CD1c-positive myeloid dendritic cell (primary cell): ENCODE measurements at regions not wholly inside any gene's neighbourhood (a gene's known extent, or its start where the extent isn't known, plus 50 kb on each side); places are given as distances from the start of the nearest gene placed in this dataset.

Experiments
- DNase-seq: peaks from one replicate; pipeline ENCODE4 v3.0.0-alpha.2; 2016; ENCODE audit errors: extremely low spot score

DNA sequence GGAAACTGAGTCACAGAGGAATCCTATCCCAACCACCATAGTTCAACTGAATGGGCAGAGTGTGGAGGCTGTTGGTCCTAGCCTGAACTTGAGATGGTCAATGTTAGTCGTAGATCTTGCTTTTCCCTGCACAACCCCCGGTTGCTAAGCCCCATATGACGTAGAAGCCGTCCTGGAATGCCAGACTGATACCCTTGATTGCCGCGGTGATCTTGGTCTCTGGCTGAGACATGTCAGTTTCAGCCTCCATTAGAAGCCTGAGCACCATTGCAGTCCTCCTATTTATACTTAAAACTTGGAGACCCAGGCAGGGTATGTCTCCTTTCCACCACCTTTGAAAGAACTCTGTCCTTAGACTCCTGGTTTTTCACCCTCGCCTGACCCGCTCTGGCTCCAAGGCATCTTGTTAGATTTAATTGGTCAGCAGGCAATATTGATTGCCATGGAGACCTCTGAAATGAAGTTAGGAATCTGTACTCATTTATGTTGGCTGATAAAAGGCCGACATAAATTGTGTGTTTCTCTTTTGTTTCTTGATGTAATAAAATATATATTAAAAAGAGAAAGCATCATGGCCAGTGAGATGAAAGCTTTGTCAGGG is 53.4 kb downstream of the RPLP1 start:
- no peak for DNase-seq

DNA sequence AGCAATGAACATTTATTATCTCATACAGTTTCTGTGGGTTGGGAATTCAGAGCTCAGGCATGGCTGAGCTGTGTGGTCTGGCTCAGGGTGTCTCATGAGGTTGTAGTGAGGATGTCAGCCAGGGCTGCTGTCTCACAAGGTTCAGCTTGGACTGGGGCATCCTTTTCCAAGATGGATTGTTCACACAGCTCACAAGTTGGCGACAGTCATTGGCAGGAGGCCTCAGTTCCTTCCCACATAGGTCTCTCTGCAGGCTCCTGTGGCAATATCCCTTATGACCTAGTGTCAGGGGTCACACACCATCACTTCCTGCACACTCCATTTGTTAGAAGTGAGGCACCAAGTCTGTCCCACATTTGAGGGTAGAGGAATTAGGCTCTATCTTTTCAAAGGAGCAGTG is 56.0 kb downstream of the RPLP1 start:
- DNase-seq, result no peak

DNA sequence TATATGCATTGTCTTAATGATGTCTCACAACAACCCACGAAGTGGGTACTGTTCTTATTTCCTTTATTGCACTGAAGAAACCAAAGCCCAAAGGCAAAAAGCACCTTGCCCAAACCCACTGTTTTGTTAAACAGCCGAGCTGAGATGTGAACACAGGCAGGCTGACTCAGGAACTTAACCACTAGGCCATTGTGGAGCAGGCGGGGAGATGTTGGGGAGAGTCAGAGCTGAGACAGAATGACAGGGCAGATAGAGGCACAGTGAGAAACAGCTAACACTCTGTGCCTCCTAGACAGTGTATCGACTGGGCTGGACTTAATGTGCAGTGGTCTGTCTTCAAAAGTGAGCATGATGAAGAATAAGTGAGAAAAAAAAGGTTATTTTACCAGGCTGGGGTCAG is 56.5 kb downstream of the RPLP1 start:
- no peak for DNase-seq

DNA sequence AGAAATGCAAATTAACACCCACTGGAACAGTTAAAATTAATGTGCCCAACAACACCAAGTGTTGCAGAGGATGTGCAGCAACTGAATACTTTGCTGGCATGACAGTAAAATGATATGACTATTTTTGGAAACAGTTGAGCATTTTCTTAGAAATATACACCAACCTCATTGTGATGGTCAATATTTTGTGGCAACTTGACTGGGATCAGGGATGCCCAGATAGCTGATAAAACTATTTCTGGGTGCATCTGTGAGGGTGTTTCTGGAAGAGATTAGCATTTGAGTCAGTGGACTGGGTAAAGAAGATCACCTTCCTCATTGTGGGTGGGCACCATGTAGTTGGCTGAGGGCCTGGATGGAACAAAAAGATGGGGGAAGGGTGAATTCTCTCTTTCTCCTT is 57.9 kb downstream of the RPLP1 start:
- no peak for DNase-seq

DNA sequence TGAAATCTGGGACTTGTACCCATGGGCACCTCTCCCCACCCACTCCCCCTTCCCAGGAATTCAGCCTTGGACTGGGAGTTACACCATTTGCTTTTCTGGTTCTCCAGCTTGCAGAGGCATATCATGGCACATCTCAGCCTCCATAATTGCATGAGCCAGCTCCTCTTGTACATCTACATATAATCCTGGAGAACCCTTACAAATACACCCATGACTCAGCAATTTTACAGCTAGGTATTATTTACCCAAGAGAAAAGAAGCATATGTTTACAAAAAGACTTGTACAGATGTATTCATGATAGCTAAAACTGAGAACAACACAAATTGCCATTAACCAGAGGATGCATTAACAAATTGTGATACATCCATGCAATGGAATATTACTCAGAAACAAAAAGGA is 58.4 kb downstream of the RPLP1 start:
- no peak for DNase-seq

DNA sequence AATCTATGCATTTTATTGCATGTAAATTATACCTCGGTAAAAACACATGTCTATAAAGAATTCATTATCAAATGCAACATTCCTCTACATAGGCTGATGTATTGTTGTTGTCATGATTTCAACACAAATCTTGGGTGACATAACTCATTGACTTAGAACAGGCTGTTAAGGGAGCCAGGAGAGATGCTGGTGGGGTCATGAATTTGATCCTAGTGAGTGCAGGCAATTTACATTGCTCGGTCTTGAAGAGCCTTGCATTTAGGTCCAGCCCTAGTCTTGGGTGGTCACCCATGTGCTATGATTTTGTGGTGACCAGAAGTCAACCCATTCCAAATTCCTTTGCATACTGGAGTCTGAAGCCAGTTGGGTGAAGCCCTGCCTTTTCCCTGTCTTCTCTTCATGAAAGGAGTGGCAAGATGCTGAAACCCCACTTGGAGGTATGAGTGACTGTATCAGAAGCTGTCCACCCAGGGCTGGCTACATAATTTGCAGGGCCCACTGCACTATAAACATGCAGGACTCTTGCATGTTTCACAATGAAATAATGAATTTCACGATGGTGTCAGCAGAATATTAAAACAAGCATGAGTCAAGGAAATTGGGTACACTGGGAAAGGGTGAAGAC is 59.2 kb downstream of the RPLP1 start:
- no peak for DNase-seq

DNA sequence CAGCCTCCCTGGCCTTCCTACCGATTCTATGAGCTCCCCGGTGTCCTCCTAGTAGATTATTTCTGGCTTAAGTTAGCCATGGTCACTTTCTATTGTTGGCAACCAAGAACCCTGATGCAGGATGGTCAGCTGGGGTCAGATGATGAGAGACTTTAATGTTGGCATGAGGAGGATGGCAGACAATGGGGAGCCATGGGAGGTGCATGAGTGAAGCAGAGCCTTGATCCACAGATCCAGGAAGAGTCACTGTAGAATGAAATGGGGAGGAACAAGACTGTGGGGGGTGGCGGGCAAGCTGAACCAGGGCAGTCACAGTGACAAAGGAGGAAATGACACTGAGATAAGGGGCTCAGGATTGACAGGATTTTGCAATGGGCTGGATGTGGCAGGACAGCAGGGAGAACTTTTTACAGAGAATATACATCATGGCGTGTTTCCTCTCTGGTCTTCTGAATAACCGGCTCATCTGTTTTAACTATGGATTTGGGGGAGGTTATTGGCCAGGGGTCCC is 60.9 kb downstream of the RPLP1 start:
- DNase-seq, result peak; percentile 7

DNA sequence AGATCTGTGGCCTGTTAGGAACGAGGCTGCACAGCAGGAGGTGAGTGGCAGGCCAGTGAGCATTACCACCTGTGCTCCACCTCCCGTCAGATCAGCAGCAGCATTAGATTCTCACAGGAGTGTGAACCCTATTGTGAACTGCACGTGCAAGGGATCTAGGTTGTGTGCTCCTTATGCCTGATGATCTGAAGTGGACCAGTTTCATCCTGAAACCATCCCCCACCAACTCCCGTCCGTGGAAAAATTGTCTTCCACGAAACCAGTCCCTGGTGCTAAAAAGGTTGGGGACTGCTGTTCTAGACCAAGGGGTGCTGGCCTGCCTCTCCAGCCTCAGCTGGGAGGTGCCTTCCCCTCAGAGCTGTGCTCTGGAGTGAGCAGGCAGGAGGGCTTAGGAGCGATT is 61.4 kb downstream of the RPLP1 start:
- DNase-seq, result no peak

DNA sequence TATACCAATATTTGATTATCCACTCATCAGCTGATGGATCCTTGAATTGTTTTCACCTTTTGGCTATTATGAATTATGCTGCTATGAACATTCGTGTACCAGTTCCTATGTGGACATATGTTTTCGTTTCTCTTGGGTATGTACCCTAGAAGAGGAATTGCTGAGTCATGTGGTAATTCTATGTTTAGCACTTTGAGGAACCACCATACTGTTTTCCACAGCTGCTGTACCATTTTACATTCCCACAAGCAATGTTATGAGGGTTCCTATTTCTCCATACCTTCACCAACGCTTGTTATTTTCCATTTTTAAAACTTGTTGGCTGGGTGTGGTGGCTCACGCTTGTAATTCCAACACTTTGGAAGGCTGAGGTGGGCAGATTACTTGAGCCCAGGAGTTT is 62.9 kb downstream of the RPLP1 start:
- DNase-seq, result peak; percentile 28

DNA sequence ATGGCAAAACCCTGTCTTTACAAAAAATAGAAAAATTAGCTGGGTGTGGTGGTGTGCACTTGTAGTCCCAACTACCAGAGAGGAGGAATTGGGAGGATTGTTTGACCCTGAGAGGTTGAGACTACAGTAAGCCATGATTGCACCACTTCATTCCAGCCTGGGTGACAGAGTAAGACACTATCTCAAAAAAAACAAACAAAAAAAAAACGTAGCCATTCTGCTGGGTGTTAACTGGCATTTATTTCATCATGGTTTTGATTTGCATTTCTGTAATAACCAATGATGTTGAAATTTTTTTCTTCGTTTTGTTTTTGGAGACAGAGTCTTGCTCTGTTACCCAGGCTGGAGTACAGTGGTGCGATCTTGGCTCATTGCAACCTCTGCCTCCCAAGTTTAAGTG is 63.3 kb downstream of the RPLP1 start:
- no peak for DNase-seq

DNA sequence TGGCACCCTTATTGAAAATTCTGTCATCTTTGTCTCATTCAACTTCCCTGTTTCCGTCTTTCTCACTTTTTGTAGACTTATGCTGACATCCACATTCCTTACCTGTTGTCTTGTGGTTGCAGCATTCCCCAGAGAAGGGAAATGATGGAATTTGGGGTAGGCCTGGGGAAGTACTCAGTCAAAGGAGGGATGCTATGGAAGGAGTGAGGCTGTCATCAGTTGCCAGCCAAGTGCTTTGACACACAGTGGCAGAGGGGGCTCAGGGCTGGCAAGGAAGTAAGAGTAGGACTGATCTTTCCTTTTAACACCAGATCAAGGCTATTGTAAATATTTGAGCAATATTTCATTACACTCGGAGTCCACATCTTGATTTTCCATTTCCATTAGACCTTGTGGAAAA is 64.4 kb downstream of the RPLP1 start:
- DNase-seq, result no peak

DNA sequence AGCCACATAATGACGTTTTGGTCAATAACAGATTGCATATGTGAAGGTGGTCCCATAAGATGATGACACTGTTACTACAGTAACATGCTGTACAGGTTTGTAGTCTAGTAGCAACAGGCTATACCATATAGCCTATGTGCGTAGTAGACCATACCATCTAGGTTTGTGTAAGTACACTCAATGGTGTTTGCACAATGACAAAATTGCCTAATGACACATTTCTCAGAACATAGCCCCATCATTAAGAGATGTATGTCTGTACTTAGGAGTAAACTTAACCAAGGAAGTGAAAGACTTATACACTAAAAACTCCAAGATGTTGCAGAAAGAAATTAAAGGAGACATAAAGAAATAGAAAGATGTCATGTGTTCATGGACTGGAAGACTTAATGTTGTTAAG is 66.2 kb downstream of the RPLP1 start:
- DNase-seq, result no peak

DNA sequence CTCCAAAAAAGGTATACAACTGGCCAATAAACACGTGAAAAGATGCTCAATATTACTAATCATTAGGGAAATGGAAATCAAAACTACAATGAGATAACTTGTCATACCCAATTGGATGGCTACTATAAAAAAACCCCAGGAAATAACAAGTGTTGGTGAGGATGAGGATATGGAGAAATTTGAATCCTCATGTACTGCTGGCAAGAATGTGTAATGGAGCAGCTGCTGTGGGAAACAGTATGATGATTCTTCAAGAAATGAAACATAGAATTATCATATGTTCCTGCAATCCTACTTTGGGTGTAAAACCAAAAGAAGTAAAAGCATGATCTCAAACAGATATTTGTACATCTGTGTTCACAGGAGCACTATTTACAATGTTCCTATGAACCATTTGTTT is 67.4 kb downstream of the RPLP1 start:
- DNase-seq, result no peak

DNA sequence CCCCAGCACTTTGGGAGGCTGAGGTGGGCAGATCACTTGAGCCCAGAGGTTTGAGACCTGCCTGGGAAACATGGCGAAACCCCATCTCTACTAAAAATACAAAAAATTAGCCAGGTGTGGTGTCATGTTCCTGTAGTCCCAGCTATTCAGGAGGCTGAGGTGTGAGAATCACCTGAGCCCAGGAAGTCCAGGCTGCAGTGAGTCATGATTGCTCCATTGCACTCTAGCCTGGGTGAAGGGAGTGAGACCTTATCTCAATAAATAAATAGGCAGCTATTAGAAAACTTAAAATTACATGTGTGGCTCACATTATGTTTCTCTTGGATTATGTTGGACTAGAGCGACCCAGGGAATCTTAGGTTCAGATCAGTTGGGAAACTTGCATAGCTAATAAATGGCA is 69.7 kb downstream of the RPLP1 start:
- no peak for DNase-seq

DNA sequence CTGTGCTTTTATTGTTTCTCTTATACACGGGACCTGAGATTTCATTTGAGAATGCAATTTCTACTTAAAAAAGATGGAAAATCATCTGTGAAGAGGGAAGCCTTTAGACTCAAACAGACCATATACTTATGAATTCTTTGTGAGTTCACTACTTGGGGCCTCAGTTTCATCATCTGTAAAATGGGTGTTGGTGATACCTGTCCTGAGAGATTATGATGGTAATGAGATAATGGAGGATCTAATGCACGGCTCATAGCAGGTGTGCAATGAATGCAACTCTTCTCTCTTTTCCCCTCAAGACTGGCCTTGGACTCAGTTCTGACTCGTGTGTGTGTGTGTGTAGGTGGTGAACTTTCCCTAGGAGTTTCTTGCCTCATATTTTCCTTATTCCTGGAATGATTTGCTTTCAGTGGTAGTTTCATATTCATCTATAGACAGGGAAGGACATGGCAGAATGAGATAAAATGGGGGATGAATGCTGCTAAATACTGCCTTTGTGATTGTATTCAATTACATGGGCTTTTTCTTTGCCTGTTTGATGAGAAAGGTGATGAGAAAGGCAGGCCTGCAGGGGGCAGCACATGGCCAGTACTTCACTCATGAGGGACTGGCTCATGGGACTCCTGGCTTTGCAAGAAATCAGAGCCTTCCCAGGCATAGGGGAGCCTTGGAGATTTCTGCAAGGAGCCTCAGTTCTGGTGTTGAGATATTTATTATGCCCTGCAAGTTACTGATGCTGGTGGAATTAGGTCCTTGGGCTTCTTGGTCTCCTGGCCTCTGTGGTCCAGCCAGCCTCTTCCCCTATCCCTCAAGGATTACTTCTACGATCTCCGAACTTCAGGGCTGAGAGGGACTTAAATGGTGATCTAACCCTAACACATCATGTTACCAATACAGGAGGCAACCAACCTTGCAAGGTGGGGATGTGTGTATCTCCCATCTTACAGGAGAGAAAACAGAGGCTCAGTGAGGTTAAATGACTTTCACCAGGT is 70.7 kb downstream of the RPLP1 start:
- peak; percentile 65 for DNase-seq

DNA sequence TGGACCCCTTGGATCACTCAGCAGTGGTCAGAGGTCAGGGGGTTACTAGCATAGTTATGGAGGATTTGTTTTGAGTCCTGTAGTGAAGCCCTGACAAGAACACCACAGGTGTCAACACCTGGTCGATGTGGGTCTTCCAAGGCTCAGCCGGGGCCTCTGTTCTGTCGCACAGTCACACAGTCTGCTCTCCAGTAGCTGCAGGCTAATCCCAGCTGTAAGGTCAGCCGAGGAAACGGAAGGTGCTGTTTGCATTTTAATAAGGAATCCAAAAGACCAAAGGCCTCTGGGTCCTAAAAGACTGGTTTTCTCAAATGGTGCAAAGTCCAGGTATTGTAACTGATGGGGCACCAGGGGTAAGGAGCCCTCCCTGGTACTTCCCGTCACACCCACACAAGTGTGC is 71.7 kb downstream of the RPLP1 start:
- DNase-seq, result no peak

DNA sequence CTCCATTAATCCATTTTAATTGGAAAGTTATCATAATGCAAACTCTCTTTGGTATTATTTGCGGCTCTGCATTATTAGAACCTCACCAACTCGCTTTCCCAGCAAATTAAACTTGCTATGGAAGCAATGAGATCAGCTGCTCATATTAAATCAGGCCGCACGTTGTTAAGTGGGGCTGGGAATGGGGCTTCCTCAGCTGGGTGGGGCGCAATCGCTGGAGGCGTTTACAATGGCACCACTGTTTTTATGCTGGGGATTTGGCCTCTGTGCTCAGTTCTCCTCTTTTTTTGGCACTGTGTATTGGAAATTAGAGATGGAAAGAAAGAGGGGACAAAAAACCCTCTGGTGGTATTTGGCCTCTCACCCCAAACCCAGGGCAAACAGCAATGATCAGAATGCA is 72.2 kb downstream of the RPLP1 start:
- no peak for DNase-seq

DNA sequence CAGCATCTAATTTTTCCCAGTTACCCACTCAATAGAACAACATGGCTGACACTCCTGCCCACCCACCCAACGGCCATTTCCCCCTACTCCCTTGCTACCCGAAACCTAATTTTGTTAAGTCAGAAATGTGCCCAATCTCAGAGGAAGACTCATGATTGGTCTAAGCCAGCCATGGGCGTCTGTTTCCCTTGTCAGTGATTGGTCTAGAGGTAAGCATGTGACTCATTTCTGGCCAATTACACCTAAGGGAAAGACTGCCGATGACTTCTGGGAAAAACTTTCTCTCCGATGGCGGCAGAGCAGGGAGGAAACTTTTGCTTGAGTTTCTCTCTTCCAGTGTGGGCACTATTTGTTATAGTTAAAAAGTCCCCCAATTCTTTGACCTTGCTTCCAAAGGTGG is 72.9 kb downstream of the RPLP1 start:
- no peak for DNase-seq

DNA sequence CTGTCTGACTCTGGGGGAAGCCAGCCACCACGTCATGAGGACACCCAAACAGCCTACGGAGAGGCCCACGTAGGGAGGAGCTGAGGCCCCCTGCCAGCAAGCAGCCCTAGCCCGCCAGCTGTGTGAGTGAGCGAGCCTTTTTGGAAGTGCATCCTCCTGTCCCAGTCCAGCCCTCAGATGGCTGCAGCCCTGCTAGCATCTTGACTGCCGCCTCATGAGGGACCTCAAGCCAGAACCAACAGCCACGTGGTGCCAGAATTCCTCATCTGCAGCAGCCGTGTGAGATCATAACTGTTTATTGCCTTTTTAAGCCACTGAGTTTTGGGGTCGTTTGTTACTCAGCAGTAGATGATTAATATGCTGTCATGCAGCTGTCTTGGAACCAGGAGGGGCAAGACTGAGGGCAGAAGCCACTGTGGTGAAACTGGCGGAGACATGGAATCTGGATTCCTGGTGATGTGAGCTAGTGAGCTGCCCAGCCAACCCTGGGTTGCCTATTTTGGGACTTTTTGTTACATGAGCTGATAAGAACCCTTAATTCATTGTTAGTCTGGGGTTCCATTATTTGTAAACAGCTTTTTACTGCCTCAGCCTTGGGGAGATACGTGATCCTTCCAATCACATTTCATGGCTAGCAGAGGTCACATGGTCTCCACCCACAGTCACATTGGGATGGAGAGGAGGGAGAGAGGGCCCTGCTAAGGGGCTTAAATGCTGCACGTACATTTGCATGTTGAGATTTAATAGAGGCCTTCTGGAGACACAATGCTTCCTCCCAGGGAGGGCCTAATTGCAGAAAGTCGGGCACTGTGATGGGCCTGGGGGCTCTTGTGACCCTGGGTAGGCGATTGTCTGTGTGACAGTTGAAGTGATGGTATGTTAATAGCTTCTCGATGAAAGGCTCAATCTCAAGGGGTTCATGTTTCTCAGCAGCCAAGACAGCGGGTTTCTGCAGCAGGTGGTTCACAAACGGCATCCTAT is 73.8 kb downstream of the RPLP1 start:
- DNase-seq, result no peak

DNA sequence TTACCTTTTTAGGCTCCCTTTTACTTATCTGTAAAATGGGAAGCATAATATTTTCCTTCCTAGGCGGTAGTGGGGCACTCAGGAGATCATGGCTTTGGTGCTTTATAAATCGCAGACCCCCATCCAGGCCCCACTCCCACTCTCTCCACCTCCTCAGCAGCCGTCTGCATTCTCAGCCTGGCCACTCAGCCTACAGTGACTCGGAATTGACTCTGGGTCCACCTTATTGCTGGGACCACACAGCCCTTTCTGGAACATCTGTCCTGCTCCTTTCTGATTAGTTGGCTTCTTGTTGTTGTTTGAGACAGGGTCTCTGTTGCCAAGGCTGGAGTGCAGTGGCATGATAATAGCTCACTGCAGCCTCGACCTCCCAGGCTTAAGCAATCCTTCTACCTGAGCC is 76.5 kb downstream of the RPLP1 start:
- DNase-seq, result no peak

DNA sequence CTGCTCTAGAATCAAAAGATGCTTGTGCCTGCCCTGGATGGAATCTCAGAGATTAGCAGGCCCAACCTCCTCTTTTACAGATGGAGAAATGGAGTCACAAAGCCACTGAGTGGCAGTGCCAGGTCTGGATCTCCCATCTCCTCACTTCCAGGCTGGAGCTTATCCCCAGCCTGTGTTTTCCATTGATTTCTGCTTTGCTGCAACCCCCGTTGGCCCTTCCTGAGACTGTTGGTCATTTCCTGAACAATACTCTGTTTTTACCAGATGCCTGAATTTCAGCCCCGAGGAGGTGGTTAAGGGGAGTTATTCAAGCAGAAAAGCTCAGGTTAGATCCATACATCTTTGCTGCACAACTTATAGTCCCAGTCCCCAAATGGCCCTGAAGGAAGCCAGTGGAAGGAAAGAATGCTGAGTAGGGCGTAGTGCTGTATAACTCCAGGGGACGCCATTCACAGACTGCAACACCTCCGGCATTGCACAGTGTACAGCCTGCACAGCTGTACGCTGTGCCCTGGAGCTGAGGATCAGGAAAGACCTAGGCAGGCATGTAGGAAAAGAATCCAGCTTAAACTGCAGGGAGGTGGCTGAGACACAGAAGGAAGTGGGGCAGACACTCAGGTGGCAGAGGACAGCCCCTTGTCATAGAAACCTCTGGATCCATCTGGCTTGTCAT is 77.5 kb downstream of the RPLP1 start:
- DNase-seq, result no peak
